GM19239 (cell line): ENCODE measurements at regions not wholly inside any gene's neighbourhood (a gene's known extent, or its start where the extent isn't known, plus 50 kb on each side); places are given as distances from the start of the nearest gene placed in this dataset.

ENCODE experiments used
- DNase-seq: peaks from one replicate; pipeline ENCODE4 v3.0.0; 2011; ENCODE audit warnings: low spot score; ENCODE audit not compliant: insufficient read length
- FAIRE-seq: peaks from 2 replicates; lab custom pipeline; 2011; peaks lifted over from hg19 to GRCh38; lab: Jason Lieb, UNC

- FAIRE-seq (no peak), DNase-seq (no peak)
These were observed 296.9 kb upstream of the AGTR1 start for GRCh38 chr3:148400754-148401153.

DNA sequence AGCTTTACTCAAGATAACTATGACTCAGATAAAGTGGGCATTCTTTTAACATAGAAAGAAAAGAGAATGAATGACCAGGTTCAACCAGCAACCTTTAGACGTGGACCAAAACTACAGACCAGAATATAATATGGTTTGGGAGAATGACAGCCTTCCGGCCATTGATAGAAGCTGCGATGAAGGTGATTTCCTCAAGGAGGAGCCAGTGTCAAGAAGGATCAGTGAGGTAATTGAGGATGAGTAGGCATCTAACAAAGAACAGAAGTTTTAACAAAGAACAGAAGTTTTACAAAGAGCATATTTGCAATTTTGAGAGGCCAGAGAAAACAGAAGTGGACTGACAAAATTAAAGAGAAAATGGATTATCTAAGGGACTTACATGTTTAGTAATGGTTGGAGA is 289.0 kb upstream of the AGTR1 start:
- FAIRE-seq = no peak
- no peak for DNase-seq

- DNase-seq = no peak
- no peak for FAIRE-seq
These were observed 277.5 kb upstream of the AGTR1 start for GRCh38 chr3:148420242-148420641.

GRCh38 chr3:148428862-148429605 is 268.7 kb upstream of the AGTR1 start:
- no peak for DNase-seq
- no peak for FAIRE-seq

DNA sequence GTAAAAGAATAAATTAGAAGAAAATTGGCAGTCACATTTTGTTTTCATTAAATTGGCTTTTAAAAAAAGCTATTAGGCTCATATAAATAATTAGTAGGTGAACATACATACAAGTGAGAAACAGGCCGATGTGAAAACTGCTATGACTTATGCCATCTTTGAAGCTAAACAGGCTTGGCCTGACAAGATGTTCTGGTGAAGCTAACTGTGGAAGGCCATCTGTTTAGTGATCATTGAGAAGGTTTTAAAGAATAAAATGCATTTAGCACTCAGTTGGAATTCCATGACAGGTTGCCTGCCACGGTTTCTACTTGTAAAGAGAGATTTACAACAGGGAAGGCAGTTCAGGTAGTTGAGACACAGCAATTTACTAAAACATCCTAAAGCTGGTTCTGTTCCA is 264.0 kb upstream of the AGTR1 start:
- FAIRE-seq = no peak
- DNase-seq = no peak

DNA sequence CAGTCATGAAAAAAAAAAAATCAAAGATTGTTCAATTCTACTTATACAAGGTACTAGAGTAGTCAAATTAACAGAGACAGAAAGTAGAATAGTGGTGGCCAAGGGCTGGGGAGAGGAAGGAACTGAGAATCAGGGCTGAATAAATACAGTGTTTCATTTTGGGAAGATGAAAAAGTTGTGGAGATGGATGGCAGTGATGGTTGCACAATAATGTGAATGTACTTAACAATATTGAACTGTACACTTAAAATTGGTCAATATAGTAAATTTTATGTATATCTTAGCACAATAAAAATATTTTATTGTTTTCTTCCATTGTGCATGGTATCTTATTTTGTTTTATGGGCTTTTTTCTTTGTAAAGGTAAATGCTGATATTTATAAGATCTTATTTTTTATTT is 262.2 kb upstream of the AGTR1 start:
- FAIRE-seq (no peak), DNase-seq (no peak)

GRCh38 chr3:148439254-148439822 is 258.4 kb upstream of the AGTR1 start:
- DNase-seq (no peak), FAIRE-seq (no peak)

DNA sequence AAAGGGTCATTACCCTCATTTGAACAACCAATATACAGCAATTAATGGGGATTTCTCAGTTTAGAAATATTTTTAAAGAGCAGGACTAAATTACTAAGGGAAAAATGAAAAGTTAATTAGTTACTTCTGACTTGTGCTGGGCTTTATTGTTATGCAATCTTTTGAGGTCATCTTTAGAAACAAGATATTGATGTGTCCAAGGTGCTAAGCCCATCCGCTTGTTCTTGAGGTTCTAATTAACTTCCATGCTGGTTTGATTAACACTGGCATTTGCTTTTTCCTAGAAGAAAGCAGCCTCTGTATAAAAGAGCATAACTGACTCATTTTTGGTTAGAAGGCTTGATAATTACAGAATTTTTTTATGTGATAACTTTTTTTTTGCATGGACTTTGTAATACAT is 256.5 kb upstream of the AGTR1 start:
- DNase-seq = no peak
- FAIRE-seq = no peak

DNA sequence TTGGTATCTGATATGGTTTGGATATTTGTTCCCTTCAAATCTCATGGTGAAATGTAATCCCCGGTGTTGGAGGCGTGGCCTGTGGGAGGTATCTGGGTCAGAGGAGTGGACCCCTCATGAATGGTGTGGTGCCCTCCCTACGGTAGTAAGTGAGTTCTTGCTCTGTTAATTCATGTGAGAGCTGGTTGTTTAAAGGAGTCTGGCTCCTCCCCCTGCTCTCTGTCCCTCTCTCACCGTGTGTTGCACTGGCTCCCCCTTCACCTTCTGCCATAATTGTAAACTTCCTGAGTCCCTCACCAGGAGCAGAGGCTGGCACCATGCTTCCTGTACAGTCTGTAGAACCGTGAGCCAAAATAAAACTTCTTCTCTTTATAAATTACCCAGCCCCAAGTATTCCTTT is 246.9 kb upstream of the AGTR1 start:
- DNase-seq (no peak), FAIRE-seq (no peak)

GRCh38 chr3:148451969-148452368 is 245.7 kb upstream of the AGTR1 start:
- FAIRE-seq (no peak), DNase-seq (no peak)

DNA sequence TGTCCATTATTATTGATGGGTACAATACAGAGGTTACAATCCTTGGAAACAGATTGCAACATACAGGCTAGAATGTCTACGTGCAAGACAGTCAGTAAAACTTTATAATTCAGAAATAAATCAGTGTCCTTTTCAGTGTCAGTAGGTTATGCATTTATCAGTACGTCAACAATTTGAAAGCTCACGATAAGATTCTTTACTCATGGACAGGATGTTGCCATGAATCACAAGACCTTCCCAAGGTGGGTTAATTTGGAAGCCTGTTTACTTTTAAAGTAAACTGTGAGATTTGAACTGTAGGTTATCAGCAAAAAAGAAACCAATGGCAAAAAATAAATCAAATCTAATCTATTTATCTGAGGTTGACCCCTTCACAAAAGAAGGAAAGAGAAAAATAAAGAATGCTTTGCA is 243.9 kb upstream of the AGTR1 start:
- DNase-seq (no peak), FAIRE-seq (no peak)

DNA sequence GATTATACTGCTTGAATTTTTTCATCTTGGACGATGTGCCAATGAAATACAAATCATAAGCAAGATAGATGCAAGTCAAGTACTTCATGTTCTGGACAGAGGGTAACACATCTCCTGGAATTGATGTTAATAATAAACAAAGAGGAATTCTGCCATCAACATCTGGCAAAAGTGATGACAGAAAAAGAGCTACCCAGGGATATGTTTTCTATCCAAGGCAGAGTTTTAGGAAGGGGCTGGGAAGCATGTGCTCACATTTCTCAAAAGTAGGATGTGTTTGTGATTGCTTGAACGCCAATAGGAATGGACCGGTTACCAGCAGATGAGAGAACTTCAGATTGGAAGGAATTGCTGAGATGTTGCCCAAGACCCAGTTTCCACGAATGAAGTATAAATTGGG is 242.6 kb upstream of the AGTR1 start:
- DNase-seq (no peak), FAIRE-seq (no peak)

- FAIRE-seq (no peak), DNase-seq (no peak)
These were observed 239.8 kb upstream of the AGTR1 start for GRCh38 chr3:148457886-148458285.

DNA sequence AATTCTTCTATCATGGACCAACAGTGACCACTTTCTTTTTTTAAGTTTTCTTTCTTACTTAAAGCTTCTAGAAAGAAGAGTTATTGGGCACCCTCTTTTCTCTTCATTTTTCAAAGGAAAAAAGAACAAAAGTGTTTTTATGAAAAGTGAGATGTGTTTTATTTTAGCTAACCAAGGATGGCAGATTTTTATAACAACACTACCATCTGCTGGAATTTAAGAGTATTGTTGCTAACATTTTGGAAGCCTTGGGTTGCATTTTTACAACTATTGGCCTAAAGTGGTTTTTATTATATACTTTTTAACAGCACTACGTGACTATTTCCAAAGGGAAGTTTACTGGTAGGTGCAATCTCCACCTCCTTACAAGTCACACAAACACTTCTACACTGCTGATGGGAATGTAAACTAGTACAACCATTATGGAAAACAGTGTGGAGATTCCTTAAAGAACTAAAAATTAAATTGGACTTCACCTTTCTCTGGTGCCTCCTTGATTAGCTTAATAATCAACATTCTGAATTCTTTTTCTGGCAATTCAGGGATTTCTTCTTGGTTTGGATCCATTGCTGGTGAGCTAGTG is 237.7 kb upstream of the AGTR1 start:
- peak; percentile 61 for FAIRE-seq
- no peak for DNase-seq

GRCh38 chr3:148460686-148461085 is 237.0 kb upstream of the AGTR1 start:
- no peak for DNase-seq
- FAIRE-seq = no peak

DNA sequence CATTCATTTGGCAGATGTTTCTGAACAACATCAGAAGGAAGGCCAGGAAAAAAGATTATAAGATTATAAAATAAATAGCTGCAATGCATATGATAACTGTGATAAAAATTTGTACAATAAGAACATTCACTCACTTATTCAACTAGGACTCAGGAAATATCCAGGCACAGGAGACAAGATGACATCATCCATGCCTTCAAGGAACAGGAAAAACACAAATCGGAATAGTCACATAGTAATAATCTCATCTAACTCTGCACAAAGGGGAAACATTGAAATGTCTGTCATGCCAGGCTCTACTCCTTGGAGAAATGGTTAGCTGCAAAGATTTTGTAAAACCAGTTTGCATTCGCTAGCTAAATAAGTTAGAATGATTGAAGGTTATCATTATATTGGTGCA is 233.5 kb upstream of the AGTR1 start:
- FAIRE-seq = no peak
- no peak for DNase-seq

- no peak for DNase-seq
These were observed 231.6 kb upstream of the AGTR1 start for GRCh38 chr3:148466143-148466542.

DNA sequence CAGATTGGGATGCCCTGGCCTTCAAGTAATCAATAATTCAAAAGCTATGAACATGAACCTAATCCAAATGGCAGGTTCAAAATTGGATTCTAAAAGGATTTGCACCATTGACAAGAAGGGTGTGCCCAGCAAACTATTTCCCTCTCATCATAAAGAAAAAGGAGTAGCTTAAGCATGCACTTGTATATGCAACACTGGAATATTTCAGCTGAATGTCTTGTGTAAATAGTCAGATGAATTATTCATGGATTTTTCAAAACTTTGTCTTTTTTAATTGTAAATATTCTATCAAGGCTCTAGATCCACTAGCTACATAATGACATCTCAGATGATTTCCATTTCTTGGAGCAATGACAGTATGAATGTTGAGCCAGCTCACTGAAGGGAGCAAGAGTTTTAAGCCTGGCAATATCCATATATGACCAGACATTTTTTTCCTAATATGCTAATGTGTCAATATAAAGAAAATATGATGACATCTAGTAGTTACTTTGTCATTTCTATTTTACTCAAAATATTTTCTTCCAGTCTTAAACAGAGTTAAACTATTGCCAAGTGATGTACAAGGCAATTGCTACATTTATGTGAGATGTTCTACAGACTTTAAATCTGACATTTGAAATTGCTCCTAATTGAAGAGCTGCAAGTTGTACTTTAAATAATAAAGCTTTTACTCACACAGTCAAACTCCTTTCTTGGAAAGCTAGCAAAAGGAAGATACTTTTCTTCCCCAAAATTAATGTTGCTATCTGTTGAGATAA is 230.5 kb upstream of the AGTR1 start:
- FAIRE-seq (no peak), DNase-seq (no peak)

More at GRCh38 chr3:148466143-148466542, 231.6 kb upstream of the AGTR1 start:
- FAIRE-seq = no peak

DNA sequence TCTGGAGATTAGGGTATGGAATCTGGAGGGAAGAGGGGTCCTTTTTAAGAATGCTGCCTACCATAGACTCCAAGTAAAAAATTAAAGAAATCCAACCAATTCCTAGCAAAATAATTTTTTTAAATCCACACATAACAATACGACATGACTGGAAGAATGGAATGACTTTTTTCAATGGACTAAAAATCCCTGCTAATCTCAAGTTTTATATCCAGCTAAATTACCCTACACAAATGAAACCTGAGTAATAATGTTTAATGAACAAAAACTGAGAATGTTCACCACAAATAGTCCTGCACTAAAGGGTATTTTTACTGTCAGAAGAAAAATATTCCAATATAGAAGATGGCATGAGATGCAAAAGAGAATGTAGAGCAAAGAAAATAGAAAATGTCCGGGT is 220.3 kb upstream of the AGTR1 start:
- FAIRE-seq = no peak
- DNase-seq = no peak

DNA sequence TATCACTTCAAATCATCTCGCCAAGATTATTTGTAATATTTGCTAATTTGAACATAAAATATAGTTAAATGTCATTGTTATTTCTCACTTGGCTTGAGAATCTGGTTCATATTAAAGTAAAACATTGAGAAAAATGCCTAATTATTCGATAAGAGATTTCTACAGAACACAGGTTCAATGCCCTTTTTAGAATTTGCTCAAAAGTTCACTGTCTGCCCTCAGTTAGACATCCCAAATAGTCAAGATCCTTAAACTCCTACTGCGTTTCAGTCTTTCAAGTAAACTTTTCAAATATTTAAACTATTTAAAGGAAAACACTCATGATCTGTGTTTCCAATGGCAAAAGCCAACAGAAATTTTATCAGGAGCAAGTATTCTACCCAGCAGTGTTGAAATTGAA is 204.1 kb upstream of the AGTR1 start:
- FAIRE-seq (no peak), DNase-seq (no peak)

- DNase-seq (no peak), FAIRE-seq (no peak)
These were observed 203.3 kb upstream of the AGTR1 start for GRCh38 chr3:148494451-148494850.
